Activated CD8-positive, alpha-beta memory T cell treated with anti-CD3 and anti-CD28 coated beads for 36 hours (primary cell): ENCODE measurements at regions not wholly inside any gene's neighbourhood (a gene's known extent, or its start where the extent isn't known, plus 50 kb on each side); places are given as distances from the start of the nearest gene placed in this dataset.
"Not testable (repeated sequence)": the region's sequence is repeated elsewhere in the genome, so short reads cannot be mapped to it uniquely, and the experiment has no call there.

Source experiments
- CTCF ChIA-PET: fragments of 350-600 bp; sonication (Branson Sonifier 250); formaldehyde crosslinking; loops from one replicate; lab custom pipeline; 2021; ENCODE audit warnings: antibody characterized with exemption; lab: Charles Lee
- POLR2A ChIA-PET: fragments of 350-600 bp; sonication (Branson Sonifier 250); formaldehyde crosslinking; loops from one replicate; lab custom pipeline; 2021; ENCODE audit warnings: antibody characterized with exemption; lab: Charles Lee

DNA sequence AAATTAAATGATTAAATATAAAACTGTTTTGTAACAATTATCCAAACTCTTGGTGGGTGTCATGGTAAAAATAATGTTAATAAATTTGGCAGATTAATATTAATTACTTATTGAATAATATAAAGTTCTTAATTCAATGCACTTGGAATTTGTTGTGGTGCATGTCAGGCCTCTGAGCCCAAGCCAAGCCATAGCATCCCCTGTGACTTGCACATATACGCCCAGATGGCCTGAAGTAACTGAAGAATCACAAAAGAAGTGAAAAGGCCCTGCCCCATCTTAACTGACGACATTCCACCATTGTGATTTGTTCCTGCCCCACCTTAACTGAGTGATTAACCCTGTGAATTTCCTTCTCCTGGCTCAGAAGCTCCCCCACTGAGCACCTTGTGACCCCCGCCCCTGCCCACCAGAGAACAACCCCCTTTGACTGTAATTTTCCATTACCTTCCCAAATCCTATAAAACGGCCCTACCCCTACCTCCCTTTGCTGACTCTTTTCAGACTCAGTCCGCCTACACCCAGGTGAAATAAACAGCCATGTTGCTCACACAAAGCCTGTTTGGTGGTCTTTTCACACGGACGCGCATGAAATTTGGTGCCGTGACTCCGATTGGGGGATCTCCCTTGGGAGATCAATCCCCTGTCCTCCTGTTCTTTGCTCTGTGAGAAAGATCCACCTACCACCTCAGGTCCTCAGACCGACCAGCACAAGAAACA is 562.9 kb downstream of the HTR7 start:
- POLR2A ChIA-PET, CTCF ChIA-PET: not testable (repeated sequence)

DNA sequence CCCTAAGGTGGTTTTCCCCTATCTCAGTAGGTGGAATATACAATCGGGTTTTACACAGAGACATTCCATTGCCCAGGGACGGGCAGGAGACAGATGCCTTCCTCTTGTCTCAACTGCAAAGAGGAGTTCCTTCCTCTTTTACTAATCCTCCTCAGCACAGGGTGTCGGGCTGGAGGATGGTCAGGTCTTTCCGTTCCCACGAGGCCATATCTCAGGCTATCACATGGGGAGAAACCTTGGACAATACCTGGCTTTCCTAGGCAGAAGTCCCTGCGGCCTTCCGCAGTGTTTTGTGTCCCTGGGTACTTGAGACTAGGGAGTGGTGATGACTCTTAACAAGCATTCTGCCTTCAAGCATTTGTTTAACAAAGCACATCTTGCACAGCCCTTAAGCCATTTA is 555.8 kb downstream of the HTR7 start:
- POLR2A ChIA-PET, result not testable (repeated sequence)

DNA sequence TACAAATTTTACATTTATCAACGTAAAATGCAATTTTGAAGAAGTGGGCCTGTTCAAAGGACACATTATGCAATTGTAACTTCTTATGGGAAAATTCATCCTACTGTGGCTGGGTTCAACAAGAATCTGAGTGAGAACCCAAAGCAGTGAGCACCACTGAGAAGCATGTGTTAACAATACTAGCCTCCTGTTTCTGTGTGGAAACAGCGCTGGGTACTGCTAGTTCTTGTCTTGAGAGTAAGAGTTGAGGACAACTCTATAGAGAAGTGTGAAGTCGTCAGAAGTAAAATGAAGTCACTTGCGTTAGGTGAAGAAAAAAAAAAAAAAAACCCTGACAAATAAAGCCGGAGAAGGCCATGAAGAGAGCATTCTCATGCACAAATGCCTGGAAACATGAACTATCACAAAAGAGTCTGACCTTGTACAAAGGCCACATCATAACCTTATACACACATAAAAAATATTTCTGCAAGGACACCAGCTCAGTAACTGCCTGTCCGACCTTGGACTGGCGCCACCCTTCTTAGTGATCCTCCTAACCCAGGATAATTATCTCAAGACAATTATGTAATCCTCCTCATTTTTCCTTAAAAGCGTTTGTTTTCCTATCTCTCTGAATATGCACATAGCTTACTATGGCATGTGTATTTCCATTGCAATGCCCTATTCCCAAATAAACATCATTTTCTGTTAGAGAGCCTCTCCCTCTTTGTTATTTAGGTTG is 554.9 kb downstream of the HTR7 start:
- ChIA-PET POLR2A (no interaction called here), CTCF (no interaction called here)

More for the DNA sequence above, 555.8 kb downstream of the HTR7 start:
- CTCF ChIA-PET, result not testable (repeated sequence)

DNA sequence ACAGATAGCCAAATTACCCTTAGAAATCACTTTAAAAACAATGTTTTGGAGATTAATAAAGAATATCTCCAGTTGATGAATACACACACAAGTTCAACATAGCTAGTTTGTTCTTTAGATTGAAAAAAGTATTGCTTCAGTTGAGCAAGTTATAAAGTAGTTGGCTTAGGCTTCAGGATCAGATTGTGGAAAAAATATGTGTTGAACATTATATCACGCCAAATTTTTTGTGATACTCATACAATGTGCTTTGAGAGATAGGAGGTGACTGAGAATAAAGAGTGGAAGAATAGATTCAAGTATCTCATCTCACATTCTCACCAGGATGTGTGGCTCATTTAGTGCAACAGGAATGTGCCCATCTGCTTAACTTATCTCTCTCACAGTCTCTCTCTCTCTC is 553.3 kb downstream of the HTR7 start:
- POLR2A ChIA-PET, result no interaction called here
- CTCF ChIA-PET, result no interaction called here

DNA sequence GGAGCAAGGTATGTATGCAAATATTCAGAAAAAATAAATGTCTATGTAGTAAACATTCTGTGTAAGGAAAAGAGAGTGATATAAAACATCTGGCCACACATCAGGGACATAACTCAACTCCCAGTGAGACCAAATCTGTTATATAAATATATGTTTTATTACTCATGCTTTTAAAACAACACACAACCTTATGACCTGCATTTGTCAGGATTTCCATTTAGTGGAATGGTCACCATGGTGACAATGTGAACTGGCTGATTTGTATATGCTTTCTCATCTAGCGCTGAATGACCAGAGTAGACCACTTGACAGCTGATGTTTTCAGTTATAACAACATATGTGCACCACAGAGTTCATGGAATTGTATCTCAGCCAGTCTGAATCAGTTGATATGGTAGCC is 551.7 kb downstream of the HTR7 start:
- ChIA-PET CTCF (no interaction called here), POLR2A (no interaction called here)

DNA sequence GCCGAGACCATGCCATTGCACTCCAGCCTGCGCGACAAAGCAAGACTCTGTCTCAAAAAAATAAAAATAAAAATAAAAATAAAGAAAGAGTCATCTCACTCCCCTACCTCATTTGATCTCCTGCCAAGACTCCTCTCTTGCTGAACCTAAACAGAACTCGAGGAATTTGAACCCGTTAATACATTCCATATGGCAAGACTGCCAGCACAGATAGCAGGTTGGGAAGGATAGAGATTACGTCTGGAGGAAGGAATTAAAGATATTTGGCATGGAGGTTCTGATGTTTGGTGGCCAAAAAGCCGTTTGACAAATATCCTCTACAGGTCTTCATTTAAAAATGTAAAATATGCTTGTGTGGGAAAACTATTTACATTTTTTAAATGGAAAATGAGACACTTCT is 549.6 kb downstream of the HTR7 start:
- ChIA-PET CTCF (no interaction called here), POLR2A (no interaction called here)

DNA sequence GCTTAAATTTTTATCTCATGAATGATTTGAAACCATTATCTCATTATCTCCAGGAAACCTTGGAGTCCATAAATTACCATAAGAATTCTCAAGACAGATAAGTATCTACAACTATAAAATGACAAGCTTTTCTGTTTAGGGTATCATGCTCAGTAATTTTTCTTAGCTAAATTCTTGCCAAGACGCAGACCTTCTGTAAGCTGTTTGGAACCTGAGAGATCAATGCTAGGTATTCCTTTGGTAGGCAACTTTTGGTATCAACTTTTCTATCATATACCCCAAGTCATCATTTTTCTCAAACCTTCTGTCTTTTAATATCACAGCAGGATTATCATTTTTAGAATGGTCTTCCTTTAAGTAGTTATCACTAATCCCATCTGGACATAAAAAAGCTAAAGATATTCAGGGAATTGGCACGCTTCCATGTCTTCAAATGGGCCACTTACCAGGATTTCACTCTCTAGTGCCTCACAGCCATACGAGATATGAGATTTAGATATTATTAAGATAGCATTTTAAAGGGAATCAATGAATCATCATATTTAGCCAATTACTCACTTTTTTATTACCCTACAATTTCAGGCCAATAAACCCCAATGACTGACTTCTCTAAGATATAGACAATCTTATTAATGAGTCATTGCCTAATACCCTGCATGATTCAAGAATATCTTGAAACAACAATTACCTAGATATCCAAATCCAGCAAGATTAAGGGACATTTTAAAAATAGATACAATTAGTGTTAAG is 544.1 kb downstream of the HTR7 start:
- POLR2A ChIA-PET, result no interaction called here
- CTCF ChIA-PET, result no interaction called here

DNA sequence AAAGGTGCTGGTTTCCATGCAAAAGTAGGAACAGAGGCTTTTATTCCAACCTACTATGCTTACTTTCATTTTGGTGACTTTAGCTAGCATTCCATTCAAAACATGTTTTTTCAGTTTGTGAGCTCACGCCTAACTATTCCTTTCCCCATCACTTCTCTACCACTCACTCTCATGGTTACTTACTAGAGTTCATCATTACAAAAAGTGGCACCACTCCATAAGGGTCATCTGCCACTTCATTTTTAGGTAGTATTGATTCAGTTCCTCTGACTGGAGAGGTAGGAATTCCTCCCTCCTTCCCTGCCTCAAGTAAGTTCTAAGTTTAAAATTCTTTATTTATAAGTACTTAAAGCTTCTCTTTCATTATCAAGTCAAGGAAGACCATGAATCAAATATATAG is 543.1 kb downstream of the HTR7 start:
- POLR2A ChIA-PET, result no interaction called here

DNA sequence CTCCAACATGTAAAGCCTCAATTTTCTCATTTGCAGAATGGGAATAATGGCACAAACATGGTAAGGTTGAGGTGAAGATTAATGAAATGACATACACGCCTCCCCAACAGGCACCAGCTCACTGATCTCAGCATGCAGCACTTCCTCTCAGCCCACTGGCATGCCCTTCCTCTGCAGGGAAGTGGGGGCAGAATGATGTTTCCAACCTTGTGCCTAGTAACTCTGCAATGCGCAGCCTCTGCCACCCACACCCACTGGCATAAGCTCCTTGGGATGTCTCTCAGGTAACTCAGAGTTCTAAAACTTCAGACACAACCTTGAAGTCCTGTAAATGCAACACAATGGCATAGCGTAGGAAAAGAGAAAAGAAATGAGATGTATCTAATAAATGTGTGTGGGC is 540.7 kb downstream of the HTR7 start:
- POLR2A ChIA-PET, result no interaction called here
- CTCF ChIA-PET, result no interaction called here

More for the DNA sequence above, 543.1 kb downstream of the HTR7 start:
- CTCF ChIA-PET, result no interaction called here

DNA sequence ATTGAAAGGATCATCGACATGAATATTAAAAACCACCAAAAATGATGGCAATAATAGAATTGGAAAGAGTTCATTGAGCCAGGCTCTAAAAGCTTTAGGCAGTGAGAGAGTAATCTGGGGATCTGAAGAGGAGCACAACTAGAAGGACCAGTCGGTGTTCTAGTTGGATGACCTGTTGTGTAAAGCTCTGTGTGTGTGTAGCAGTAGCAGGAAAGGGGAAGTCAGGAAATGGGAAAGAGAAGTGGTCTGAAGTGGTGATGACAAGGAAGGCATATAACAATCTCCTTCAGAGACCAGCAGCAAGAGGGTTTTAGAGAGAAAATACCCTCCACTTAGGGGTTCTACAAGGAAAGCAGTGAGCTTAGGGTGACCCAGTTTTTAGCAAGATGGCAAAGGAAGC is 539.2 kb downstream of the HTR7 start:
- CTCF ChIA-PET, result no interaction called here
- POLR2A ChIA-PET, result no interaction called here

DNA sequence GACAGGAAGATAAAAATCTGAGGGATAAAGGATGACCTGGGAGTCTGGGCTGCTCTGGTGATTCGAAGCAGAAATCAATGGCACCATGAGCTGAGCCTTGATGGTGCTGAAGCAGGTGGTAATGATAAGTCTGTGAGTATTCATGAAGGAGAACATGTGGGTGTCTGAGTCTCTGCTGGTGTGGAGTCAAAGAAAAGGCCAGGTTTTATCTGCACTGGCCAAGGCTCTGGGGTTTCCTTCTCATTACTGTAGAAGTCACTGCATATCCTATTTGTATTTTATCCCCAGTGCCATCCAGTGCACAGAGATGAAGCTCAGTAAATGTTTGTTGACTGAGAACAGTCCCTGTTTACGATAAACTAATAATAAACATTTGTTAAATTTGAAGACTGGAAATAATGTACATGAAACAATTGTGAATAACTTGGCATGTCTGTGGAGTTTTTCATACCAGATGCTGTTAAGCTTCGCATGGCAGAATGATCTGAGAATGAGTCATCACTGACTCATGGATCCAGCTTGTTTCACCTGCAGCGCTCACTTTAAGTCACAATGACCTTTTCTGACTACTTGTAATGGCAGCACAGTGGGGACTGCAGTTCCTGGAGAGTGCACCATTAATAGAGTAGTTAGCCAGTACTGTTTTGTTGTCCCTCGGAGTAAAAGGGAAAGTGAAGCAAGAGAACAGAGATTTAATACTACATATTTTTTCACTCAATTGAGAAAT is 538.5 kb downstream of the HTR7 start:
- CTCF ChIA-PET, result no interaction called here
- POLR2A ChIA-PET, result no interaction called here

DNA sequence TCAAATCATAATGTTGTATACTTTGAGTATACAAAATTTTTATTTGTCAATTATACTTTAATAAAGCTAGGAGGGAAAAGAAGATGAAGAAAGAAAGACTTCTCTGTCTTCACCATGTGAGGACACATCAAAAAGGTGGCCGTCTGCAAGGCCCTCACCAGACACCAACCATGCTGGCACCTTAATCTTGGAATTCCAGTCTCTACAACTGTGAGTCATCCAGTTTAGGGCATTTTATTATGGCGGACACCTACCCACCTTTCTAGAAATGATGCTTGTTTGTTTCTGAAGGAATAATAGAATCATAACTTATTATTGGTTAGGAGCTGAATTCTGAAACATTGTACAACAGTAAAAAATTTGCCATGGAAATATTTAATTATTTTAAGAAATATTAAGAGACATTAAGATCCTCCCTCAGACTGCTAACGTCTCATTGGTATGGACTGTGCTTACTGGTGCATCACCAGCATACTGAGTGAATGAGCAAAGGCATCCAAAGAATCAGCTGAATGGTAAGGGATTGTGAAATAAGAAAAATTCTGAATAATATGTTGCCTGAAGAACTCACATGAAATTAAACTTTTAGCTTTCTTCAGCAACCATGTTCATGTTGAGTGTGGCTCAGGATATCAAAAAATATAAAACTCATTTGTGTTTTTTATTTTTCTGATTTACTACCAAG is 536.6 kb downstream of the HTR7 start:
- POLR2A ChIA-PET, result no interaction called here
- CTCF ChIA-PET, result no interaction called here

DNA sequence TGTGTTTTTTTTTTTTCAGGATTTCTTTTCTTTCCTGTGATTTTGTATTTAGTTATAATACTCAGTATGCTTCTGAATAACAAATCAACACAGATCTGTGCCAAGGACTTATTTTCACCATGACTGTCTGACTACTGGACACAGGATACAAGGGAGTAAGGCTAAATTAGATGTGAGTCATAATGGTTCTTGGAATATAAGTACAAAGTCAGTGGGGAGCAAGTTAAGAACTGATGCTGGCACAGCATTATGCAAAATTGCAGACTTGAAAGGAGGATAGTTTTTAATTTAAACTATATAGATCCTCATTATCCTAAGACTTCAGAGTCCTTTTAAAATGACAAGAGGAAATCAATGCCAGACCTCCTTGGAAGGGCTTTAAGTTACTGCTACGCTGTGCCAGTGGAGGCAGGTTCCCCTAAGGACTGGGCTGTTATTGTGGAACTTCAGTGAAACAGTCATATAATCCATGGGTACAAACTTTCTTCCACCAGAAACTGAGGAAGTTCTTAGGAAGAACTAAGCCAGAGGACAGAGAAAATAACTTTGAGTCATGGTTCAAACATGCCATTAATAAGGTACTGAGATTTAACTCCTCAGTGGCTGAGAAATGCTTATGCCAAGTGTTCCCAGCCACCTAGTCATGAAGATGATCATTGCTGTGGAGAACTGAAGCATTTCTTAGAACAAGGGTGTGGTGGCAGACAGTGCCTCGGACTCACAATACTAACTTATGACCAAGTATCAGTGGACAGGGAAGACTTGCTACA is 531.2 kb downstream of the HTR7 start:
- POLR2A ChIA-PET, result no interaction called here
- CTCF ChIA-PET, result no interaction called here

DNA sequence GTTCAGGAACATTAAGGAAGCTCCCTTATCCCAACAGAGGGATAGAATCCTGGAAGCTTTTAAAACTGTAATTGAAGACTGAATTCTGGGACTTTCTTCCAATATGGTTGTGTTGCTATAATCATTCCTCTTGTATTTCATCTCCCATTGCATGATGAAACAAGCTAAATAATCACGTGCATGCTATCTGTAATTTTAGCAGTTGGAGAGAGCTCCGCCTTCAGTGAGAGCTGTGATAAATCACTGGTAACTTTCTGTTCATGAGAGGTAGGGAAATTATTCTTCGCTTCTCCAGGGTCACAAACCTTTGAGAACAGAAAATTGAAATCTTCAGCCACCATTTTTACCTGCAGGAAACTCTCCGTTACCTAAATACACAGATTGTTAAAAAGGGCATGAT is 530.2 kb downstream of the HTR7 start:
- ChIA-PET POLR2A (no interaction called here), CTCF (no interaction called here)

DNA sequence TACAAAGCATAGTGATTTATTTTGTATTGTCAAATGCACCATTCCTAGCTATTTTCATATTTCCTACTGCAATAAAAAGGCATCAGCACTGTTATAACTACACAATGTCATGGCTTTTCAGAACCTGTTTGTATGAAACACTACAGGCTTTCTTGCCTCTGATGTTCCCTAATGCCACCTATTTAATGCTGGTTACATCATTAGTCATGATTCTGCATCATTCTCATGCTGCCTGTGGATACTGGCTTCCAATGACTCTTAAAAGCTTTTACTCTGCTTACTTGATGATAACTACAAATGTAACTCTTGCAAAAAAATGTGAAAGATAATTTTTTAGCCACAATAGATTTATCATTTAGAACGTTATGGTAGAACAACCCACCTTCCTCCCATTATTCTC is 529.4 kb downstream of the HTR7 start:
- ChIA-PET CTCF (no interaction called here), POLR2A (no interaction called here)

DNA sequence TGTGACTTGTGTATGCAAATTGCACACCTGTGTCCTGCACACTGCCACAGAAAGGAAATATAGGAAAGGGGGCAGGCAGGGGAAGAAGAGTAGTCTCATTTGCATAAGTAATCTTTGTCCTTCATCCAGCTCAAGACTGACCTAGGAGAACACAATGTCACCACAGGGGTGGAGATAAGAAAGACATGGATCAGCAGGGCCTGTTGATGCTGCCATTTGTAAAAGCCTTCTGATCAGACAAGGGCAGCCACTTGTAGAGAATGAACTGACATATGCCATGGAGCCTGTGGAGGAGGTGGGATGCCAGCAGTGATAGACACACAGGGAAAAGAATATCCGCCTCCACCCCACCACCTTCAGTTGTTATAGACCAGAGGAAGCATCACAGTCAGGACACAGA is 528.9 kb downstream of the HTR7 start:
- CTCF ChIA-PET, result no interaction called here
- POLR2A ChIA-PET, result no interaction called here

DNA sequence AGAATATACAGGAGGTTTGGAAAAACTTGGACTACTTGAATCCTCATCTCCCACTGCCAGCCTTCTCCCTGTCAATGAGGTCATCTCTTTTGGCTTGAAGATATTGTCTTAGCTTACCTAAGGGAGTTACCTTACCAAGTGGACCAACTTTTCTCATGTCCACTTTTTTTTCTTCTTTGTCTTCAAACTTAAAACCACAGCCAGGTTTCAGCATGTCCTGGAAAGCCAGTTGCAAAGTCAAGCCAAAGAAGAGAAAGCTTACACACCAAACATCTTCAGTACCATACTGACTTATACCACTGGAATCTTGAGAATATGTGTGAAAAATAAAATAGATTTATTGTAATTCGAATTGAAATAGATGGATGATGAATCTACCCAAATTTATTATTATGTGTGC is 520.5 kb downstream of the HTR7 start:
- ChIA-PET POLR2A (no interaction called here), CTCF (no interaction called here)

DNA sequence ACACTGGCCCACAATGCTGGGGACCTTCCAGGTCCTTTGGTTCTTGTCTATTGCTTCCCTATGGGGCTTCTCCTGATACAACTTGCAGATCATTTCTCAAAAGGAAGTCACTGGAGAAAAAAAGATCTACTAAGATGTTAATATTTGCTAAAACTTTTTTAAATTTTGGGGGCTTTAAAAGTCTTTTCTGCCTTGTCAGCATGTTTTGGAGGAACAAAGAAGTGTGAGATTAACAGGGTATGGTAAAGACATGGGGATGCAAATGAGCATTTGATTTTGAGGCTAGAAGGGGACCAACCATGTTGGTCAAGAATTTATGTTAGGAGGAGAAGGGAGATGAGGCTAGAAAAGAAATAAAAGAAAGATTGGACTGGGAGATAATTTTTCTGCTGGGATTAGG is 515.4 kb downstream of the HTR7 start:
- ChIA-PET CTCF (no interaction called here), POLR2A (no interaction called here)

DNA sequence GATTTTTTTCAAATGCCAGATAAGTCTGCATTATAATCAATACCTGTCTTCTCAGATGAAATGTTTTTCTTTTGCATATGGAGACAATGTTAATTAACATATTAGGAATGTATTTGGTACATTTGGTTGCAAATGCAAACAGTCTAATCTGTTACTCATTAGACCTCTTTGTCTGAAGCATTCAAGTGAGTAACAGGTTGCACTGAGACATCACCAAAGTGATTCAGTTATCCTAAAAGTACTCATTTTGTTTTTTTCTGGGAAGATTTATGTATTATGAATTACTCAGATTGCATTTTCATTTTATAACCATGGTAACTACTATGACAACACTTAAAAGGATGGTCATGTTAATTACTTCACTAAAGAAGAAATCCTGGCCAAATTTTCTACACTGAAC is 513.6 kb downstream of the HTR7 start:
- ChIA-PET POLR2A (no interaction called here), CTCF (no interaction called here)
